Loucy (cell line): ENCODE measurements at regions not wholly inside any gene's neighbourhood (a gene's known extent, or its start where the extent isn't known, plus 50 kb on each side); places are given as distances from the start of the nearest gene placed in this dataset.

Source experiments
- H2AFZ ChIP-seq: fragments of 200-600 bp; sonication (generic); 2 replicates; pipeline ENCODE4 v1.6.0; 2016; ENCODE audit warnings: antibody characterized with exemption, mild to moderate bottlenecking, low read length, moderate library complexity
- H3F3A ChIP-seq: fragments of 200-600 bp; 2 replicates; pipeline ENCODE4 v1.6.0; 2016; ENCODE audit warnings: antibody characterized with exemption, low read depth, mild to moderate bottlenecking
- H3K27me3 ChIP-seq: fragments of 200-600 bp; sonication (generic); 2 replicates; pipeline ENCODE4 v1.6.1; 2014; ENCODE audit warnings: low read length, mild to moderate bottlenecking; ENCODE audit not compliant: insufficient read depth, poor library complexity, severe bottlenecking
- H3K36me3 ChIP-seq: fragments of 200-600 bp; sonication (generic); 2 replicates; pipeline ENCODE4 v1.6.1; 2016; ENCODE audit warnings: low read length; ENCODE audit not compliant: insufficient read depth
- H3K4me1 ChIP-seq: fragments of 200-600 bp; sonication (generic); 2 replicates; pipeline ENCODE4 v1.5.1; 2014; ENCODE audit warnings: low read length, mild to moderate bottlenecking; ENCODE audit not compliant: insufficient read depth, poor library complexity, severe bottlenecking
- H3K4me2 ChIP-seq: fragments of 200-600 bp; sonication (generic); 2 replicates; pipeline ENCODE4 v1.6.0; 2014; ENCODE audit warnings: antibody characterized with exemption, low read length, low read depth, mild to moderate bottlenecking; ENCODE audit not compliant: poor library complexity, severe bottlenecking
- H3K4me3 ChIP-seq: fragments of 200-600 bp; sonication (generic); 2 replicates; pipeline ENCODE4 v1.5.1; 2014; ENCODE audit warnings: low read length, mild to moderate bottlenecking, mixed read lengths; ENCODE audit not compliant: poor library complexity, severe bottlenecking
- H3K79me2 ChIP-seq: fragments of 200-600 bp; sonication (generic); 2 replicates; pipeline ENCODE4 v1.6.1; 2014; ENCODE audit warnings: low read length; ENCODE audit not compliant: insufficient read depth
- H3K9ac ChIP-seq: fragments of 200-600 bp; sonication (generic); 2 replicates; pipeline ENCODE4 v1.6.0; 2014; ENCODE audit warnings: mild to moderate bottlenecking, low read depth, low read length, moderate library complexity; ENCODE audit not compliant: poor library complexity, severe bottlenecking
- H3K9me2 ChIP-seq: fragments of 200-600 bp; sonication (generic); replicated peaks from 2 replicates; pipeline ENCODE4 v1.6.1; 2016; ENCODE audit warnings: low read depth, low read length, mixed read lengths
- H3K9me3 ChIP-seq: fragments of 200-600 bp; sonication (generic); 2 replicates; pipeline ENCODE4 v1.6.1; 2014; ENCODE audit warnings: mild to moderate bottlenecking, antibody characterized with exemption, low read length, low read depth; ENCODE audit not compliant: insufficient read depth
- H4K20me1 ChIP-seq: fragments of 200-600 bp; sonication (generic); 2 replicates; pipeline ENCODE4 v1.6.0; 2014; ENCODE audit warnings: antibody characterized with exemption, low read length, mild to moderate bottlenecking; ENCODE audit not compliant: insufficient read depth, poor library complexity, severe bottlenecking
- CTCF ChIP-seq: fragments of 200-600 bp; sonication (generic); conservative IDR thresholded peaks from 2 replicates; pipeline ENCODE4 v1.5.1; 2014; ENCODE audit warnings: mild to moderate bottlenecking, antibody characterized with exemption, low read length
- EZH2phosphoT487 ChIP-seq: fragments of 200-600 bp; IDR thresholded peaks from 2 replicates; pipeline ENCODE4 v1.6.1; 2018; ENCODE audit warnings: antibody characterized with exemption, mild to moderate bottlenecking, moderate library complexity, borderline replicate concordance

DNA sequence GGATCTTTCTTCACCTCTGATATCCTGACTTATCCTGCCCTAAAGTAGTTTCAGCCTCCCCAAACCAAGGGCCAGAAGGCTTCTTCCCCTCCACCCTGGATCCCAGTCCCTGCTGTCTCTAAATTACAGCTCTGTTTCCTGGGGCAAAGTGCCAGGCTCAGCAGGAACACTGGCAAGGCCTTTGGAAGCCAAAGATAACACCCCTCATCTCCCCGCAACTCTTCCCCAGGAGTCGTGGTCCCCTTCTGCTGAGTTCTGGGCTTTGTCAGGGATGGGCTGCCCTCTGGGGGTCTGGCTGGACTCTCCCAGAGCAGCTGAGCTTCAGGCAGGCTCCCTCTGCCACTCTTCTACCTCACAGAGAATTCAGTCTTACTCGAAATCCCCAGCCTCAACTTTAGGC lies 53.8 kb upstream of the AMPD3 start:
- Histone ChIP-seq H3F3A (no peaks in the 10 kb centered on the region), H4K20me1 (no peaks in the 10 kb centered on the region), H3K9me2 (no peaks in the 10 kb centered on the region), H3K27me3 (no peaks in the 10 kb centered on the region), H3K36me3 (no peaks in the 10 kb centered on the region), H3K4me3 (peak overlapping the region; percentile 24), H3K4me2 (peak overlapping the region; percentile 58), H2AFZ (no peak overlapping the region), H3K4me1 (peaks cover 56% of the 10 kb centered on the region), H3K9me3 (no peaks in the 10 kb centered on the region), H3K79me2 (no peaks in the 10 kb centered on the region), H3K9ac (peak overlapping the region; percentile 25)
- TF ChIP-seq CTCF (no peak), EZH2phosphoT487 (no peak)

GRCh38 chr11:10401696-10402392 lies 53.2 kb upstream of the AMPD3 start:
- H3K27me3 ChIP-seq, result no peaks in the 10 kb centered on the region
- H3K79me2 ChIP-seq, result no peaks in the 10 kb centered on the region
- no peaks in the 10 kb centered on the region; the same call in 1 of the 2 replicates for H3F3A ChIP-seq
- no peak for TF ChIP-seq CTCF
- no peak for TF ChIP-seq EZH2phosphoT487
- peak overlapping the region; percentile 24 for H3K4me3 ChIP-seq
- no peaks in the 10 kb centered on the region for H3K9me3 ChIP-seq
- no peaks in the 10 kb centered on the region for H3K9me2 ChIP-seq
- peak overlapping the region; percentile 25 for H3K9ac ChIP-seq
- peak overlapping the region; percentile 58 for H3K4me2 ChIP-seq
- H3K4me1 ChIP-seq, result peaks cover 61% of the 10 kb centered on the region
- H3K36me3 ChIP-seq, result no peaks in the 10 kb centered on the region
- H2AFZ ChIP-seq, result no peak overlapping the region
- no peaks in the 10 kb centered on the region for H4K20me1 ChIP-seq
